ENCODE measurements at regions not wholly inside any gene's neighbourhood (a gene's known extent, or its start where the extent isn't known, plus 50 kb on each side); places are given as distances from the start of the nearest gene placed in this dataset.

GRCh38 chr13:26456650-26457049 lies 100.8 kb upstream of the WASF3 start:
- TF ChIP-seq CTCF (IDR thresholded peaks at IDR 0.05 in 4 of 5, conservative IDR thresholded peaks at IDR 0.05 in 1 of 5) (no peak), POLR2A (IDR thresholded peaks at IDR 0.05) (no peak)

All from gastrocnemius medialis (tissue), 4 donors.